GM19372 (cell line): ENCODE measurements at regions not wholly inside any gene's neighbourhood (a gene's known extent, or its start where the extent isn't known, plus 50 kb on each side); places are given as distances from the start of the nearest gene placed in this dataset.

Experiments used
- ATAC-seq: cut with Tn5 transposase; IDR thresholded peaks from one replicate; pipeline ENCODE4 v1.9.1; 2021; ENCODE audit warnings: mild to moderate bottlenecking, low read depth, moderate library complexity; ENCODE audit not compliant: unreplicated experiment

GRCh38 chr1:114232691-114233090, 79.0 kb upstream of the SYT6 start:
- ATAC-seq = no peak

GRCh38 chr1:114231301-114231700, 77.6 kb upstream of the SYT6 start:
- no peak for ATAC-seq

GRCh38 chr1:114229368-114229767, 75.7 kb upstream of the SYT6 start:
- no peak for ATAC-seq

- ATAC-seq = no peak
These were observed 73.4 kb upstream of the SYT6 start for GRCh38 chr1:114227059-114227458.

GRCh38 chr1:114224196-114224907, 70.7 kb upstream of the SYT6 start:
- ATAC-seq = no peak

- no peak for ATAC-seq
These were observed 69.3 kb upstream of the SYT6 start for GRCh38 chr1:114222920-114223319.

- ATAC-seq = no peak
These were observed 65.7 kb upstream of the SYT6 start for GRCh38 chr1:114219172-114219868.

GRCh38 chr1:114218361-114219171, 64.9 kb upstream of the SYT6 start:
- ATAC-seq = no peak

GRCh38 chr1:114216431-114217173, 62.9 kb upstream of the SYT6 start:
- ATAC-seq = no peak

GRCh38 chr1:114215436-114215835, 61.8 kb upstream of the SYT6 start:
- no peak for ATAC-seq

- ATAC-seq = no peak
These were observed 60.3 kb upstream of the SYT6 start for GRCh38 chr1:114214016-114214415.

- no peak for ATAC-seq
These were observed 56.3 kb upstream of the SYT6 start for GRCh38 chr1:114209971-114210370.

- ATAC-seq = no peak
These were observed 55.0 kb upstream of the SYT6 start for GRCh38 chr1:114208714-114209113.

- ATAC-seq = no peak
These were observed 54.4 kb upstream of the SYT6 start for GRCh38 chr1:114208106-114208505.

GRCh38 chr1:114207635-114208034, 54.0 kb upstream of the SYT6 start:
- no peak for ATAC-seq

GRCh38 chr1:114206392-114206791, 52.7 kb upstream of the SYT6 start:
- no peak for ATAC-seq

GRCh38 chr1:114203595-114204128, 50.0 kb upstream of the SYT6 start:
- no peak for ATAC-seq
